ENCODE measurements at regions not wholly inside any gene's neighbourhood (a gene's known extent, or its start where the extent isn't known, plus 50 kb on each side); places are given as distances from the start of the nearest gene placed in this dataset.

DNA sequence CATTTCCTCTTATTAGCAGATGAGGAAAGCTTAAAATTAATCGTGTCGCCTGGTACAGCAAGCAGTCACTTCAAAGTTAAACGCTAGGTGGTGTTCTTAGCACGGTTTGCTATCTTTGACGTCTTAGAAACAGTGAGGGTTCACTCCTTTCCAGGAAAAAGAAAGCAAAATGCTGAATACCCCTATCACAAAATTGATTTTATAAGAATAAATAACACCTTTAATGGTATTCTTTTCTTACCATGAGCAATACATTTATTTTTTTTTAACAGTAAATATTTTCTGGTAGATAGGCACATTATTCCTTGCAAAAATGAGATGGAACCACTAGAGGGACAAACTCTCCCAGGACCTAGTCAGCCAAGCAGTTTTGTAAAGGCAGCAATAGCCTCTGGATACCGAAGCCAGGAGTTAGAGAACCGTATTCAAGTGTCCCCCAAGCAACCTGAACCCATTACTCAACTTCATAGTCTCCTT lies 153.9 kb downstream of the KDR start:
- TF ChIP-seq, protein P1, sequence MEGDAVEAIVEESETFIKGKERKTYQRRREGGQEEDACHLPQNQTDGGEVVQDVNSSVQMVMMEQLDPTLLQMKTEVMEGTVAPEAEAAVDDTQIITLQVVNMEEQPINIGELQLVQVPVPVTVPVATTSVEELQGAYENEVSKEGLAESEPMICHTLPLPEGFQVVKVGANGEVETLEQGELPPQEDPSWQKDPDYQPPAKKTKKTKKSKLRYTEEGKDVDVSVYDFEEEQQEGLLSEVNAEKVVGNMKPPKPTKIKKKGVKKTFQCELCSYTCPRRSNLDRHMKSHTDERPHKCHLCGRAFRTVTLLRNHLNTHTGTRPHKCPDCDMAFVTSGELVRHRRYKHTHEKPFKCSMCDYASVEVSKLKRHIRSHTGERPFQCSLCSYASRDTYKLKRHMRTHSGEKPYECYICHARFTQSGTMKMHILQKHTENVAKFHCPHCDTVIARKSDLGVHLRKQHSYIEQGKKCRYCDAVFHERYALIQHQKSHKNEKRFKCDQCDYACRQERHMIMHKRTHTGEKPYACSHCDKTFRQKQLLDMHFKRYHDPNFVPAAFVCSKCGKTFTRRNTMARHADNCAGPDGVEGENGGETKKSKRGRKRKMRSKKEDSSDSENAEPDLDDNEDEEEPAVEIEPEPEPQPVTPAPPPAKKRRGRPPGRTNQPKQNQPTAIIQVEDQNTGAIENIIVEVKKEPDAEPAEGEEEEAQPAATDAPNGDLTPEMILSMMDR (IDR thresholded peaks at IDR 0.05; ENCODE audit: low read length) = peak; percentile 70
- TF ChIP-seq EZH2 (IDR thresholded peaks at IDR 0.05; ENCODE audit: borderline replicate concordance, low read length) = no peak
